GM18951 (cell line): ENCODE measurements at regions not wholly inside any gene's neighbourhood (a gene's known extent, or its start where the extent isn't known, plus 50 kb on each side); places are given as distances from the start of the nearest gene placed in this dataset.

ENCODE experiments used
- POLR2A ChIP-seq: IDR thresholded peaks from 4 replicates; pipeline ENCODE4 v1.6.1; 2011; ENCODE audit warnings: mild to moderate bottlenecking; ENCODE audit not compliant: insufficient read length, insufficient read depth; ENCODE audit errors: extremely low read depth
- in situ Hi-C: fragments of 300-500 bp; cut with MboI; formaldehyde crosslinking; loops from one replicate; pipeline ENCODE4 v1.12.0; 2022; ENCODE audit warnings: low sequenced_read_pairs, mixed read lengths, inconsistent platforms; ENCODE audit not compliant: unreplicated experiment

DNA sequence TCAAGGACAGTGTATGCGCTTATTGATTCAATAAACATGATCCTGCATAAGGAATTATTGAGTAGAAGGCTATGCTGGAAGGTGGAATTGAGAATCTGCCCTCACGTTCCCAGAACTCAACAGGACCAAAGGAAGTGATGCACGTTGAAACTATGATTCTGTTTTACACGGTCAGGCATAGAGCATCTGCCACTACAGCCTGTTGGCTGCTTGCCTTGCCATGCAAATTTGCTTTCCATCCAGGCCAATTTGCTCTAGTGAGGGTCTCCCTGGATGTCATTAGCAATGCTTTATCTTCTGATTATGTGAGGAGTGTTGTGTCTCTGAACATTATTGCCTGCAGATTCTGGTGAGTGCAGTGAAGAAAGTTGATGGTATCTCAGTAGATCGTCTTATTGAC, 132.9 kb downstream of the ADRA2A start:
- TF ChIP-seq POLR2A = no peak
- in situ Hi-C loops = loop anchor here (10.0 kb wide), 1 partner anchor 85 kb away; no protein-coding TSS in a partner anchor

GRCh38 chr10:111211241-111211640, 134.4 kb downstream of the ADRA2A start:
- in situ Hi-C loops = loop anchor here (10.0 kb wide), 1 partner anchor 86 kb away; no protein-coding TSS in a partner anchor
- no peak for TF ChIP-seq POLR2A

- in situ Hi-C loops = loop anchor here (10.0 kb wide), 1 partner anchor 87 kb away; no protein-coding TSS in a partner anchor
- TF ChIP-seq POLR2A = no peak
These were observed 134.9 kb downstream of the ADRA2A start for GRCh38 chr10:111211706-111212105.

DNA sequence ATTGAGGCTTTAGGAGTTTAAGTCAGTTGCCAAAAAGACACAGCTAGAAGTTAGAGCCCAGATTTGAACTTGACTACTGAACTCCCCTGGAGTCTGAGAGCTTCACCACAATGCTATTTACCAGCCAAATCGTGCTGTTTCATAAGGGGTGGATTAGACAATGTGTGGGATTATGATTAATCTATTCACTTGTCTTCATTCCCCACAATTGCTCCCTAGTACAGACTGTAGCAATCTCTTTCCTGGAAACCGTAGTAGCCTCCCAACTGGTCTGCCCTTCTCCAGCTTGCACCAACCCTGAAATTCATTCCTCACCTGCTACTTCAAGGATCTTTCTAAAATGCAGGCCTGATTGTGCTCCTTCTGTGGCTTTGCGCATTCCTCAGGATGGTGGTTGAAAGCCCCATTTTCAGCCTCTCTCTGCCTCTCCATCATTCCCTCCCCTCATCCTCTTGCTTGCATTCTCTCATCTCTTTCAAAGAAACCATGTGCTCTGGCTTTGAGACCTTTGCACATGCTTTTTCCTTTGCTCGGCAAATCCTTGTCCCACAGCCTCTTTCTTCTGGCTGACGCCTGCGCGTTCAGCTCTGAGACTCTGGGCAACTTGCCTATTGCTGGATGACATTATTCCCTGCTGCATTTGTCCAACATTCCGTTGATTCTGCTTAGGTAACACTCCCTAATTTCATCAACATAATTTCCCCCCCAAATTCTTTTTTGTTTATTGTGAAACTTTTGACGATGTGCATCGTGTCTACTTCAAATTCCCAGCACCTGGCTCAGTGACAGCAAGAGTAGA, 145.1 kb downstream of the ADRA2A start:
- no peak for TF ChIP-seq POLR2A

GRCh38 chr10:111222961-111223360, 146.1 kb downstream of the ADRA2A start:
- TF ChIP-seq POLR2A = no peak
- in situ Hi-C loops = no loop called here

More for the DNA sequence above, 145.1 kb downstream of the ADRA2A start:
- in situ Hi-C loops = no loop called here

DNA sequence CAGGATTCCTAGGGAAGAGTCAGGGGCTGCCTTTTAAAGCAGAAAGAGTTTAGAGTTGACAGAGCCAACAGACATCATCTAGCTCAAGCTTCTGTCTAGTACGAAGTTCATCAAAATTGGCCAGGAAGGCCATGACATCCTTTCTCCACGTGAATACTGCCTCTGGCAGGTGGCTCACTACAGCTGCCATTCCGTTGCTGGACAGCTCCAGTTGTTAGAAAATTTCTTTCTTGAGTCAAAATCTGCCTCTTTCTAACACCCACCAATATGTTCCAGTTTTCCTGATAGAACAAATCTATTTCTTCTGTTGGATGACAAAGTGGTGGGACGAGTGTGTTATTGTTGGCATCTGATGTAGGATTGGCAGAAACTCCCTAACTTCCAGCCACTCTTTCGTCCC, 154.9 kb downstream of the ADRA2A start:
- TF ChIP-seq POLR2A = no peak

DNA sequence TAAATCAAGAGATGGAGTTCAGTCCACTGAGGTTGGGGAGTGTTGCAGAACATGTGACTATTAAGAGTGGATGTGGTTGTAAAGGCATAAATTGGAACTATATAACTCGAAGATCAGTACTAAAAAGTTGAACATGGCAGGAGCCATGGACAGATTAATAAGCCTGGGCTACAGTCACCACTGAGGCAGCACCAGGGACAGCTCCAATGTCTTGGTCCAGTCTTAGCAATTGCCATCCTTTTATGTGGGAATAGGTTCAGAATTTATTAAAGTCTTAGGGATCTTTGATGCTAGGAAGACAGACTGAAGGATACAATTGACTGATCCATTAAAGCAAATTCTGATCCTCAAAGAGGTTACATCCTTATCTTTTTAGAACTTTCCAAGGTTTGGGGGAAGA, 156.6 kb downstream of the ADRA2A start:
- in situ Hi-C loops = no loop called here
- no peak for TF ChIP-seq POLR2A

More for the DNA sequence above, 154.9 kb downstream of the ADRA2A start:
- in situ Hi-C loops = no loop called here

GRCh38 chr10:111234234-111234913, 157.5 kb downstream of the ADRA2A start:
- in situ Hi-C loops = no loop called here
- no peak for TF ChIP-seq POLR2A

DNA sequence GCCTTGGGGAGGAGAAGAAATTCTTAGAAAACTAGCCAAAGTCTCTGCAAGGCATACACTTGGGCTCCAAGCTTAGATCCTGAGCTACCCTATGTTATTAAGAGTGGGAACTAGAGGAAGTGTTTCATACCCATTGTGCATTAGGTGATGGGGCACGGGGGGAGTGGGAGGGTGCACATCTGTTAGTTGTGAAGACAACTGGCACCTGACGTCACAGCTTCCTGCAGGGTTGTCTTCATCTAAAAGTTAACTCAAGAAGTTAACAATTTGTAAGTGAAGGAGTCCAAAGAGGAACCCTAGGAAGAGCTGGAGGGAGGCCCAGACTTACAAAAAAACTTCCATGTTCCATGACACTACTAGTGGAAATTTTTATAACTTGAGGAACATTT, 158.1 kb downstream of the ADRA2A start:
- in situ Hi-C loops = no loop called here
- TF ChIP-seq POLR2A = no peak

GRCh38 chr10:111240348-111240747, 163.5 kb downstream of the ADRA2A start:
- in situ Hi-C loops = no loop called here
- TF ChIP-seq POLR2A = no peak

- in situ Hi-C loops = no loop called here
- no peak for TF ChIP-seq POLR2A
These were observed 166.3 kb downstream of the ADRA2A start for GRCh38 chr10:111243126-111243525.

GRCh38 chr10:111246136-111246535, 169.3 kb downstream of the ADRA2A start:
- no peak for TF ChIP-seq POLR2A

GRCh38 chr10:111246814-111247452, 170.1 kb downstream of the ADRA2A start:
- in situ Hi-C loops = no loop called here
- no peak for TF ChIP-seq POLR2A

More at GRCh38 chr10:111246136-111246535, 169.3 kb downstream of the ADRA2A start:
- in situ Hi-C loops = no loop called here
